GM23248 (cell line): ENCODE measurements at regions not wholly inside any gene's neighbourhood (a gene's known extent, or its start where the extent isn't known, plus 50 kb on each side); places are given as distances from the start of the nearest gene placed in this dataset.

Experiments used
- EZH2 ChIP-seq: fragments of 200-600 bp; sonication (generic); IDR thresholded peaks from 2 replicates; pipeline ENCODE4 v1.6.1; 2018; ENCODE audit warnings: antibody characterized with exemption, mild to moderate bottlenecking; ENCODE audit not compliant: insufficient read depth, poor library complexity, severe bottlenecking
- EZH2phosphoT487 ChIP-seq: fragments of 200-600 bp; sonication (generic); IDR thresholded peaks from 2 replicates; pipeline ENCODE4 v1.6.1; 2018; ENCODE audit warnings: antibody characterized with exemption, moderate library complexity, mild to moderate bottlenecking, low read depth; ENCODE audit not compliant: insufficient read depth

GRCh38 chr3:72204452-72204851 lies 419.5 kb upstream of the PROK2 start:
- no peak for TF ChIP-seq EZH2
- no peak for TF ChIP-seq EZH2phosphoT487
